ENCODE measurements at regions not wholly inside any gene's neighbourhood (a gene's known extent, or its start where the extent isn't known, plus 50 kb on each side); places are given as distances from the start of the nearest gene placed in this dataset.

DNA sequence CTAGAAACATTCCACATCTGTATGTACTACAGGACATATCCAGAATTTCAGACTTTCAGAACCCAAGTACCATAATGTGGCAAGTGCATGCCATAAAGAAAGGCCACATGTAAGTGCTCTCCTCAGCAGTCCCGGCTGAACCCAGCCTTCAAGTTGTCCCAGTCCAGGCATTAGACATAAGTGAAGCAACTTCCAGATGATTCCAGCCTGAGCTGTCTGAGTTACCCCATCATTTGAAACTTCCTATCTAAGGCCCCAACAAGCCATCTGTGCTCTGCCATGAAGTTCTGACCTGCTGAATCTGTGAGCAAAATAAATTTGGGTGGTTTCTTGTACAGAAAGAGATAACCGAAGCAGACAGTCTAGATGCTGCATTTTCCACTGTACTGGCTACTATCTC is 218.8 kb downstream of the IPMK start:
- ChIA-PET CTCF (no interaction called here), POLR2A (no interaction called here)
- Histone ChIP-seq H3K4me1 (no peaks in the 10 kb centered on the region), H3K36me3 (ENCODE audit: control insufficient read depth, insufficient read depth, low read length) (no peaks in the 10 kb centered on the region), H3K4me3 (ENCODE audit: low read depth, low read length) (no peak overlapping the region), H3K27me3 (replicated peaks; ENCODE audit: control insufficient read depth, insufficient read depth, low read length) (no peaks in the 10 kb centered on the region), H3K9me3 (no peaks in the 10 kb centered on the region)
- no peak overlapping the region for H3K4me3 Mint-ChIP-seq (ENCODE audit: unreplicated experiment)
- no peak overlapping the region for H3K27ac Mint-ChIP-seq (ENCODE audit: unreplicated experiment)
- BruUV-seq (replicated peaks): no TSS peak
- intact Hi-C loops (cut with micrococcal nuclease; ENCODE audit: unreplicated experiment): no loop called here
- no peak for DNase-seq
- H3K36me3 Mint-ChIP-seq (ENCODE audit: insufficient read depth, unreplicated experiment): no peaks in the 10 kb centered on the region
- H3K27me3 Mint-ChIP-seq (ENCODE audit: insufficient read depth, unreplicated experiment): peaks cover 3% of the 10 kb centered on the region
- no peaks in the 10 kb centered on the region for H3K4me1 Mint-ChIP-seq (ENCODE audit: low read depth, unreplicated experiment)
- no peaks in the 10 kb centered on the region for H3K9me3 Mint-ChIP-seq (ENCODE audit: unreplicated experiment)
- TF ChIP-seq, protein P1, sequence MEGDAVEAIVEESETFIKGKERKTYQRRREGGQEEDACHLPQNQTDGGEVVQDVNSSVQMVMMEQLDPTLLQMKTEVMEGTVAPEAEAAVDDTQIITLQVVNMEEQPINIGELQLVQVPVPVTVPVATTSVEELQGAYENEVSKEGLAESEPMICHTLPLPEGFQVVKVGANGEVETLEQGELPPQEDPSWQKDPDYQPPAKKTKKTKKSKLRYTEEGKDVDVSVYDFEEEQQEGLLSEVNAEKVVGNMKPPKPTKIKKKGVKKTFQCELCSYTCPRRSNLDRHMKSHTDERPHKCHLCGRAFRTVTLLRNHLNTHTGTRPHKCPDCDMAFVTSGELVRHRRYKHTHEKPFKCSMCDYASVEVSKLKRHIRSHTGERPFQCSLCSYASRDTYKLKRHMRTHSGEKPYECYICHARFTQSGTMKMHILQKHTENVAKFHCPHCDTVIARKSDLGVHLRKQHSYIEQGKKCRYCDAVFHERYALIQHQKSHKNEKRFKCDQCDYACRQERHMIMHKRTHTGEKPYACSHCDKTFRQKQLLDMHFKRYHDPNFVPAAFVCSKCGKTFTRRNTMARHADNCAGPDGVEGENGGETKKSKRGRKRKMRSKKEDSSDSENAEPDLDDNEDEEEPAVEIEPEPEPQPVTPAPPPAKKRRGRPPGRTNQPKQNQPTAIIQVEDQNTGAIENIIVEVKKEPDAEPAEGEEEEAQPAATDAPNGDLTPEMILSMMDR (IDR thresholded peaks at IDR 0.05; ENCODE audit: insufficient read depth in 1 of 2, low read depth in 1 of 2, low read length in 1 of 2, severe bottlenecking in 1 of 2, unreplicated experiment in 1 of 2): no peak

DNA sequence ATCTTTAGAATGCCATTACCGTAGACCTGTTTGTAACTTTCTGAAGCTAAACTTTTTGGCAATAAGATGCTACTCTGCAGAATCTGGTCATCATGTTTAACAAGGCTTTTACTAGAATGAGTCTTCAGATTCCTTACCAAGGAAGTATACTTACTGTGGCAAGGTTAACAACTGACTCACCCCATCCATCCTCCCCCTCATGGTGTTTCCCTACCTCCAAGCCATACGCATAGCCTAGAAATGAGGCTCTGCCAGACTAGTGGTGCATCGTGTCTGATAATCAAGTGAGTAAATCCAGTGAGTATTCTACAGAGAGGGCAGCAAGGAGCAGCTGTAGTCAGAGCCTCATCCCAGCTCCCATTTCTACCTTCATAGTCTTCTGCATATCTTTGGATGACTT is 223.6 kb downstream of the IPMK start:
- Mint-ChIP-seq H3K4me3 (ENCODE audit: unreplicated experiment) (no peak overlapping the region), H3K36me3 (ENCODE audit: insufficient read depth, unreplicated experiment) (no peaks in the 10 kb centered on the region), H3K27ac (ENCODE audit: unreplicated experiment) (no peak overlapping the region), H3K9me3 (ENCODE audit: unreplicated experiment) (peaks cover 20% of the 10 kb centered on the region), H3K27me3 (ENCODE audit: insufficient read depth, unreplicated experiment) (no peaks in the 10 kb centered on the region), H3K4me1 (ENCODE audit: low read depth, unreplicated experiment) (no peaks in the 10 kb centered on the region)
- DNase-seq: no peak
- ChIA-PET CTCF (no interaction called here), POLR2A (no interaction called here)
- BruUV-seq (replicated peaks): no TSS peak
- H3K36me3 ChIP-seq (ENCODE audit: control insufficient read depth, insufficient read depth, low read length): no peaks in the 10 kb centered on the region
- no peak overlapping the region for H3K4me3 ChIP-seq (ENCODE audit: low read depth, low read length)
- H3K4me1 ChIP-seq: no peaks in the 10 kb centered on the region
- TF ChIP-seq, protein P1 (IDR thresholded peaks at IDR 0.05; ENCODE audit: insufficient read depth in 1 of 2, low read depth in 1 of 2, low read length in 1 of 2, severe bottlenecking in 1 of 2, unreplicated experiment in 1 of 2): no peak
- peaks cover 15% of the 10 kb centered on the region; the same call in 1 of the 2 replicates for H3K9me3 ChIP-seq
- H3K27me3 ChIP-seq (replicated peaks; ENCODE audit: control insufficient read depth, insufficient read depth, low read length): no peaks in the 10 kb centered on the region
- intact Hi-C loops (cut with micrococcal nuclease; ENCODE audit: unreplicated experiment): no loop called here

DNA sequence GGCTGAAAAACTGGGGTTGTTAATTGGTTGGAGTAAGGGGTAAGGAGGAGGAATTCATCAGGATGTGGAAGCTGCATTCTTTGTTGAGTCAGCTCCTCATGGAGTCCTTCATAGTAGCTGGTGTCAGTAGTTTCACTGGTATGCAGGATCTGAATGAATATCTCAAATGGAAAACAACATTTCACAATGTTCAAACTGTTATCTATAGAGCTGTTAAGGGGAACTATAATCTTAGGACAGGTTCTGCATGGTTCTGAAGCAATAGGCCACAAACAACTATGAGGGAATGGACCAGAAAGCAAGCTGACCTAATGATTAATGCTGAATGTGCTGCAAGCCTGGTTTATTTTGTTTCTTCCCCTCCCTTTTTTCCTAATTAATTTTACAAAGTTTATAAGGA is 225.8 kb downstream of the IPMK start:
- intact Hi-C loops (cut with micrococcal nuclease; ENCODE audit: unreplicated experiment): no loop called here
- H3K27me3 Mint-ChIP-seq (ENCODE audit: insufficient read depth, unreplicated experiment): no peaks in the 10 kb centered on the region
- Histone ChIP-seq H3K36me3 (ENCODE audit: control insufficient read depth, insufficient read depth, low read length) (no peaks in the 10 kb centered on the region), H3K4me3 (ENCODE audit: low read depth, low read length) (no peak overlapping the region), H3K4me1 (no peaks in the 10 kb centered on the region), H3K9me3 (peaks cover 15% of the 10 kb centered on the region; the same call in 1 of the 2 replicates), H3K27me3 (replicated peaks; ENCODE audit: control insufficient read depth, insufficient read depth, low read length) (no peaks in the 10 kb centered on the region)
- H3K4me1 Mint-ChIP-seq (ENCODE audit: low read depth, unreplicated experiment): no peaks in the 10 kb centered on the region
- peaks cover 20% of the 10 kb centered on the region for H3K9me3 Mint-ChIP-seq (ENCODE audit: unreplicated experiment)
- TF ChIP-seq, protein P1 (IDR thresholded peaks at IDR 0.05; ENCODE audit: insufficient read depth in 1 of 2, low read depth in 1 of 2, low read length in 1 of 2, severe bottlenecking in 1 of 2, unreplicated experiment in 1 of 2): no peak
- DNase-seq: no peak
- no peak overlapping the region for H3K27ac Mint-ChIP-seq (ENCODE audit: unreplicated experiment)
- no peak overlapping the region for H3K4me3 Mint-ChIP-seq (ENCODE audit: unreplicated experiment)
- ChIA-PET CTCF (no interaction called here), POLR2A (no interaction called here)
- no TSS peak for BruUV-seq (replicated peaks)
- H3K36me3 Mint-ChIP-seq (ENCODE audit: insufficient read depth, unreplicated experiment): no peaks in the 10 kb centered on the region

Data from Caco-2 (cell line).